ENCODE measurements at regions not wholly inside any gene's neighbourhood (a gene's known extent, or its start where the extent isn't known, plus 50 kb on each side); places are given as distances from the start of the nearest gene placed in this dataset.

DNA sequence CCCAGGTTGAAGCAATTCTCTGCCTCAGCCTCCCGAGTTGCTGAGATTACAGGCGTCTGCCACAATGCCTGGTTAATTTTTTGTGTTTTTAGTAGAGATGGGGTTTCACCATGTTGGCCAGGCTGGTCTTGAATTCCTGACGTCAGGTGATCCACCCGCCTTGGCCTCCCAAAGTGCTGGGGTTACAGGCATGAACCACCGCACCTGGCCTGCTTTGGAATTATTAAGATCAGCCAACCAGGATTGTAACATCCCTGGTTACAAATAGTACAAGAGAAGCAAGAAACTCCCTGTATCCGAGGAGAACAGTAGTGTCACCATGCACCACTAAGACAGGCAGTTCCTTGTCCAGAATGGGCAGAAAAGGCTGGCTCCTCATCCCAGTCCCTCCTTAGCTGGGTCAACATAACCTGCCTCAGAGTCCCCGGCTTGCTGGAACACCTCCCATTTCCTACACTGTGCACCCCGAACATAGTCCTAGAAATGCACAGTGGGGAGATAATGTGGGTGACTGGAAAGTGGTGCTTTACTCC lies 77.2 kb upstream of the INCENP start:
- no peaks in the 10 kb centered on the region for H3K27me3 ChIP-seq
- no peaks in the 10 kb centered on the region for H3K9me3 ChIP-seq
- H3K27ac ChIP-seq = no peak overlapping the region
- no peaks in the 10 kb centered on the region for H3K36me3 ChIP-seq
- DNase-seq = no peak
- peaks cover 0 to 15% (median 0%) of the 10 kb centered on the region in 4 donors for H3K4me1 ChIP-seq
- H3K4me3 ChIP-seq = no peak overlapping the region
- intact Hi-C loops (cut with DNase I; ENCODE audit: low total_unique reads) = no loop called here
- TF ChIP-seq, protein P1, sequence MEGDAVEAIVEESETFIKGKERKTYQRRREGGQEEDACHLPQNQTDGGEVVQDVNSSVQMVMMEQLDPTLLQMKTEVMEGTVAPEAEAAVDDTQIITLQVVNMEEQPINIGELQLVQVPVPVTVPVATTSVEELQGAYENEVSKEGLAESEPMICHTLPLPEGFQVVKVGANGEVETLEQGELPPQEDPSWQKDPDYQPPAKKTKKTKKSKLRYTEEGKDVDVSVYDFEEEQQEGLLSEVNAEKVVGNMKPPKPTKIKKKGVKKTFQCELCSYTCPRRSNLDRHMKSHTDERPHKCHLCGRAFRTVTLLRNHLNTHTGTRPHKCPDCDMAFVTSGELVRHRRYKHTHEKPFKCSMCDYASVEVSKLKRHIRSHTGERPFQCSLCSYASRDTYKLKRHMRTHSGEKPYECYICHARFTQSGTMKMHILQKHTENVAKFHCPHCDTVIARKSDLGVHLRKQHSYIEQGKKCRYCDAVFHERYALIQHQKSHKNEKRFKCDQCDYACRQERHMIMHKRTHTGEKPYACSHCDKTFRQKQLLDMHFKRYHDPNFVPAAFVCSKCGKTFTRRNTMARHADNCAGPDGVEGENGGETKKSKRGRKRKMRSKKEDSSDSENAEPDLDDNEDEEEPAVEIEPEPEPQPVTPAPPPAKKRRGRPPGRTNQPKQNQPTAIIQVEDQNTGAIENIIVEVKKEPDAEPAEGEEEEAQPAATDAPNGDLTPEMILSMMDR (IDR thresholded peaks at IDR 0.05) = no peak

DNA sequence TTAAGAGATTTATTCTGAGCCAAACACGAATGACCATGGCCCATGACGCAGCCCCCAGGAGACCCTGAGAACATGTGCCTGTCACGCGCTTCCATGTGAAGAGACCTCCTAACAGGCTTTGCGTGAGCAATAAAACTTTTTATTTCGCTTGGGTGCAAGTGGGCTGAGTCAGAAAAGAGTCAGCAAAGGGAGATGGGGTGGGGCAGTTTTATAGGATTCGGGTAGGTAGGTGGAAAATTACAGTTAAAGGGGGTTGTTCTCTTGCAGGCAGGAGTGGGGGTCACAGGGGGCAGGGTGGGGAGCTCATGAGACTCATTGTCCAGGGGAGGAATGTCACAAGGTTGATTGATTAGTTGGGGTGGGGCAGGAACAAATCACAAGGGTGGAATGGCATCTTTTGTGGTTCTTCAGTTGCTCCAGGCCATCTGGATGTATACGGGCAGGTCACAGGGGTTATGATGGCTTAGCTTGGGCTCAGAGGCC lies 77.2 kb upstream of the FTH1 start:
- Histone ChIP-seq H3K36me3 (no peaks in the 10 kb centered on the region), H3K27ac (no peak overlapping the region), H3K4me1 (peaks cover 0 to 15% (median 0%) of the 10 kb centered on the region in 4 donors), H3K9me3 (no peaks in the 10 kb centered on the region), H3K27me3 (no peaks in the 10 kb centered on the region), H3K4me3 (no peak overlapping the region)
- DNase-seq = peak in 1 of 2 donors; percentile 21
- TF ChIP-seq, protein P1 (IDR thresholded peaks at IDR 0.05) = no peak
- intact Hi-C loops (cut with DNase I; ENCODE audit: low total_unique reads) = no loop called here

DNA sequence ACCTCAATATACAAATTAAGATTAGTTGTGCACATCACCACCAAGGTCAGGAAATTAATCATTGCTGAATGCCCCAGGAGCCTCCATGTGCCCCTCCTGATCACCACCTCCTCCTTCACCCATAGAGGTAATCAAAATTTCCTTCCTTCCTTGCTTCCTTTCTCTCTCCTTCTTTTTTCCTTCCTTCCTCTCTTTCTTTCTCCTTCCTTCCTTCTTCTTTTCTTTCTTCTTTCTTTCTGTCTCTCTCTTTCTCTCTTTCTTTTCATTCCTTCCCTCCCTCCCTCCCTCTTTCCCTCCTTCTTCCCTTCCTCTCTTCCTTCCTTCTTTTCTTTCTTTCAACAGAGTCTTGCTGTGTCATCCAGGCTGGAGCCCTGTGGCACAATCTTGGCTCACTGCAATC lies 67.9 kb upstream of the FTH1 start:
- no peak overlapping the region for H3K27ac ChIP-seq
- H3K36me3 ChIP-seq = no peaks in the 10 kb centered on the region
- no peak overlapping the region for H3K4me3 ChIP-seq
- no peaks in the 10 kb centered on the region for H3K9me3 ChIP-seq
- intact Hi-C loops (cut with DNase I; ENCODE audit: low total_unique reads) = no loop called here
- no peaks in the 10 kb centered on the region for H3K4me1 ChIP-seq
- DNase-seq = no peak
- H3K27me3 ChIP-seq = no peaks in the 10 kb centered on the region
- TF ChIP-seq, protein P1 (IDR thresholded peaks at IDR 0.05) = no peak

DNA sequence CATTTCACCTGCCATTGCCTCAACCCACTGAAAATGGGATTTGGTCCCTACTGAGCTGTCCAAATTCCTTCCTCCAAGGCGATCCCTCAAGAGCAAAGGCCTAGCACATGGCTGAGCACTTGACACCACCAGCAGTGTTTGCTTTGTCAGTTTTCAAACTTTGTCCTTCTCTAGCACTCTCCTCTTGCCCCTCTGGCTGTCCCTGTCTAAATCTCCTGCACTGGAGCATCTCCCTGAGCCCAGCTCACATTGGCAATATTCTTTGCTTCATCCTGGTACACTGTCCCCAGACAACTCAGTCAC lies 66.6 kb upstream of the FTH1 start:
- H3K27ac ChIP-seq = no peak overlapping the region
- TF ChIP-seq, protein P1 (IDR thresholded peaks at IDR 0.05) = no peak

DNA sequence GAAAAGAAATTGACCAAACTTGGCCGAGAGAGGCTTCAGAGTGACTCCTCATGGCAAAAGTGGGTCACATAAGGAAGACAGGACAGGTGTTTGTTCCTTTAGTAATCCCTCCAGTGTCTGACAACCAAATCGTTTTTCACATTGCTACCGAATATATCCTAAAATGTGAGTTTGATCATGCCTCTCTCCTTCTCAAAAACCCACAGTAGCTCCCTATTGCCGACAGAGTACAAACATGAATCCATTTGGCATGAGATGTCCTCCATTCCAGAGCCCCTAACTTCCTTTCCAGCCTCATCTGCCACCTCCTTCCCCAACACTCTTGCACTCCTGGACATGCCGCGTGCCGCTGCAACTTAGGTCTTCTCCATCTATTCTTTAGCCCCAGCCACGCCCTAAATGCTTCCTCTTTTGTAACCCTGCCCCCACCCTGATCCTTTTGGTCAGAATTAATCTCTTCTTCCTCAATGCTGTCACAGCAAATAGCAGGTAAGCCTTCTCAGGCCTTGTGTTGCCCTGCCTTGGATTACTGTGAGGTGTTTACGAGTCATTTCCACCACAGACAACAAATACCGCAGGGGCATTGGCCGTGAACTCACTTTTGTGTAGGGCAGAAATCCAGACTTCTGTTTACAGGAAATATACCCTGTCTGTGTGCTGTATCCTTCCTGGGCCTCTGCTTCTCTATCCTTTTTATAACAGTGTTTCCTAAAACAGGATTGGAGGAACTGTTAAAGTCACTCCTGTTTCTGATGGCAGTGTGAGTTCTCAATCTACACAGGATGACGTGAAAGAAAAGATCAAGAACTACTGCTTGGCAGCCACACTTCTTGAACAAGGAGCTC lies 66.0 kb upstream of the FTH1 start:
- TF ChIP-seq, protein P1 (IDR thresholded peaks at IDR 0.05) = no peak
- Histone ChIP-seq H3K27me3 (no peaks in the 10 kb centered on the region), H3K27ac (no peak overlapping the region), H3K4me3 (no peak overlapping the region), H3K9me3 (no peaks in the 10 kb centered on the region), H3K4me1 (no peaks in the 10 kb centered on the region), H3K36me3 (no peaks in the 10 kb centered on the region)
- peak in 1 of 2 donors; percentile 30 for DNase-seq
- intact Hi-C loops (cut with DNase I; ENCODE audit: low total_unique reads) = no loop called here

More for the DNA sequence above, 66.6 kb upstream of the FTH1 start:
- DNase-seq = peak in 1 of 2 donors; percentile 16
- Histone ChIP-seq H3K9me3 (no peaks in the 10 kb centered on the region), H3K36me3 (no peaks in the 10 kb centered on the region), H3K27me3 (no peaks in the 10 kb centered on the region), H3K4me1 (no peaks in the 10 kb centered on the region), H3K4me3 (no peak overlapping the region)
- intact Hi-C loops (cut with DNase I; ENCODE audit: low total_unique reads) = no loop called here

Measured in tibial artery (tissue), 4 donors.